ENCODE measurements at regions not wholly inside any gene's neighbourhood (a gene's known extent, or its start where the extent isn't known, plus 50 kb on each side); places are given as distances from the start of the nearest gene placed in this dataset.

DNA sequence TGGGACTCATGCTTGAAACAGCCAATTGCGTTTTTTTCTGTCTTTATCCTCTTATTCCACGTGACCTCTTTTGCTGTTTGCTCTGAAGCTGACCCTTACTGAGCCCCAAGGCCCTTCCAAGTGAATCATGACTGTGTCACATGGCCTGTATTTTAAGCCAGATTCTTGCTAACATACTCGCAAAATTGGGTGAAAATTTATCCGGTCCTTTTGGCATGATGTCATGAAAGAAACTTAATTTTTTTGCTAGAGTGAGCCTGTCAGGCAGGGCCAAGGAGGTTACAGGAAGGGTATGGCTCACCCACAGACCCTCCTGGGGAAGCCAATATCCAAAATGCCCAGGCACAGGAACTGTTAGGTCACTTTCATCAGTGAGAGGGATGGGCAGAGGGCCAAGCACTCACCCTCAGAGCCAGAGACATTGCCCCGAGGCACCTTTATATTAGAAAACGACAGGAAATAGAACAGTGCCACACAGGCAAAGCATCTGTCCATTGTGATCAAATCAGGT lies 296.7 kb downstream of the CDH26 start:
- no peak for FAIRE-seq
- Histone ChIP-seq H3K9me3 (no peaks in the 10 kb centered on the region), H3K4me3 (no peak overlapping the region), H3K27ac (no peak overlapping the region), H3K4me1 (no peaks in the 10 kb centered on the region; the same call in 2 of the 3 replicates), H3K4me2 (peak overlapping the region; percentile 23; the same call in 1 of the 3 replicates)
- no peak for ATAC-seq
- ChIA-PET CTCF (interaction anchor here (3.1 kb wide), 1 partner anchor 44 kb away, joined by 10 read pairs; no protein-coding TSS in a partner anchor), POLR2A (interaction anchor here (0.6 kb wide), 1 partner anchor 9 kb away, joined by 6 read pairs; no protein-coding TSS in a partner anchor)
- TF ChIP-seq HOXB5 (CRISPR knock-in tag; IDR thresholded peaks at IDR 0.05): no peak
- TF ChIP-seq, protein P1, sequence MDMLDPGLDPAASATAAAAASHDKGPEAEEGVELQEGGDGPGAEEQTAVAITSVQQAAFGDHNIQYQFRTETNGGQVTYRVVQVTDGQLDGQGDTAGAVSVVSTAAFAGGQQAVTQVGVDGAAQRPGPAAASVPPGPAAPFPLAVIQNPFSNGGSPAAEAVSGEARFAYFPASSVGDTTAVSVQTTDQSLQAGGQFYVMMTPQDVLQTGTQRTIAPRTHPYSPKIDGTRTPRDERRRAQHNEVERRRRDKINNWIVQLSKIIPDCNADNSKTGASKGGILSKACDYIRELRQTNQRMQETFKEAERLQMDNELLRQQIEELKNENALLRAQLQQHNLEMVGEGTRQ (IDR thresholded peaks at IDR 0.05): peak; percentile 55
- DNase-seq (ENCODE audit: low read depth in 1 of 2, low spot score in 1 of 2): no peak
- WGBS (ENCODE audit: missing lambda C conversion rate): 5% methylated on average over 6 of the region's 6 CpGs

DNA sequence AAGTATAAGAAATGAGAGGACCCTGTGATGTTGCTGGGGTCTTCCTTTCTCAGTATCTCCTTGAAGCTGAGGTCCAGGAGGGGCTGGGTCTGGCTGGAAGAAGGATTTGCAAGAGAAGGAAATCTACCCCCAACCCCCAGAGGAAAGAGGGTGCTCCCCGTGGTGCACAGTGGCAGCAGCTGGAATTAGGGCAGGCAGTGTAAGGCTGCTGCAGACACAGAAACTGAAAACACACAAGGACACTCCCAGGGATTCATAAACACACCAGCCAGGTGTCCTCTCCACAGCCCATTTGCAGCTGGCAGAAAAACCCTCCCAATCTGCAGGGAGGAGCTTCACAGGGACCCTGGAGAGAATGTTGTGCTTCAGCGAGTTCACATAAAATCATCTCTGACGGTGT lies 297.2 kb downstream of the CDH26 start:
- H3K4me1 ChIP-seq: no peaks in the 10 kb centered on the region
- TF ChIP-seq MAFK (IDR thresholded peaks at IDR 0.05; ENCODE audit: partially characterized antibody): no peak
- no peak for TF ChIP-seq TFCP2L1 (CRISPR knock-in tag; IDR thresholded peaks at IDR 0.05)
- TF ChIP-seq, protein P2, sequence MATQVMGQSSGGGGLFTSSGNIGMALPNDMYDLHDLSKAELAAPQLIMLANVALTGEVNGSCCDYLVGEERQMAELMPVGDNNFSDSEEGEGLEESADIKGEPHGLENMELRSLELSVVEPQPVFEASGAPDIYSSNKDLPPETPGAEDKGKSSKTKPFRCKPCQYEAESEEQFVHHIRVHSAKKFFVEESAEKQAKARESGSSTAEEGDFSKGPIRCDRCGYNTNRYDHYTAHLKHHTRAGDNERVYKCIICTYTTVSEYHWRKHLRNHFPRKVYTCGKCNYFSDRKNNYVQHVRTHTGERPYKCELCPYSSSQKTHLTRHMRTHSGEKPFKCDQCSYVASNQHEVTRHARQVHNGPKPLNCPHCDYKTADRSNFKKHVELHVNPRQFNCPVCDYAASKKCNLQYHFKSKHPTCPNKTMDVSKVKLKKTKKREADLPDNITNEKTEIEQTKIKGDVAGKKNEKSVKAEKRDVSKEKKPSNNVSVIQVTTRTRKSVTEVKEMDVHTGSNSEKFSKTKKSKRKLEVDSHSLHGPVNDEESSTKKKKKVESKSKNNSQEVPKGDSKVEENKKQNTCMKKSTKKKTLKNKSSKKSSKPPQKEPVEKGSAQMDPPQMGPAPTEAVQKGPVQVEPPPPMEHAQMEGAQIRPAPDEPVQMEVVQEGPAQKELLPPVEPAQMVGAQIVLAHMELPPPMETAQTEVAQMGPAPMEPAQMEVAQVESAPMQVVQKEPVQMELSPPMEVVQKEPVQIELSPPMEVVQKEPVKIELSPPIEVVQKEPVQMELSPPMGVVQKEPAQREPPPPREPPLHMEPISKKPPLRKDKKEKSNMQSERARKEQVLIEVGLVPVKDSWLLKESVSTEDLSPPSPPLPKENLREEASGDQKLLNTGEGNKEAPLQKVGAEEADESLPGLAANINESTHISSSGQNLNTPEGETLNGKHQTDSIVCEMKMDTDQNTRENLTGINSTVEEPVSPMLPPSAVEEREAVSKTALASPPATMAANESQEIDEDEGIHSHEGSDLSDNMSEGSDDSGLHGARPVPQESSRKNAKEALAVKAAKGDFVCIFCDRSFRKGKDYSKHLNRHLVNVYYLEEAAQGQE (IDR thresholded peaks at IDR 0.05): no peak
- TF ChIP-seq FOXS1 (CRISPR knock-in tag; IDR thresholded peaks at IDR 0.05): no peak
- no peak for TF ChIP-seq JUN (IDR thresholded peaks at IDR 0.05)
- TF ChIP-seq CBX2 (IDR thresholded peaks at IDR 0.05; ENCODE audit: borderline replicate concordance, low read depth): no peak
- TF ChIP-seq ZSCAN20 (CRISPR knock-in tag; IDR thresholded peaks at IDR 0.05): no peak
- WGBS (ENCODE audit: missing lambda C conversion rate): 7% methylated on average over 3 of the region's 3 CpGs
- POLR2A ChIA-PET: no interaction called here
- CTCF ChIA-PET: interaction anchor here (1.4 to 2.0 kb wide), 2 partner anchors 10 to 973 kb away, joined by 3 to 11 read pairs; no protein-coding TSS in a partner anchor
- no peak overlapping the region for H3K4me3 ChIP-seq
- DNase-seq (ENCODE audit: low read depth in 1 of 2, low spot score in 1 of 2) (no peak), FAIRE-seq (no peak), ATAC-seq (no peak)
- H3K27ac ChIP-seq: no peak overlapping the region
- no peaks in the 10 kb centered on the region for H3K9me3 ChIP-seq
- no peak overlapping the region for H3K4me2 ChIP-seq

DNA sequence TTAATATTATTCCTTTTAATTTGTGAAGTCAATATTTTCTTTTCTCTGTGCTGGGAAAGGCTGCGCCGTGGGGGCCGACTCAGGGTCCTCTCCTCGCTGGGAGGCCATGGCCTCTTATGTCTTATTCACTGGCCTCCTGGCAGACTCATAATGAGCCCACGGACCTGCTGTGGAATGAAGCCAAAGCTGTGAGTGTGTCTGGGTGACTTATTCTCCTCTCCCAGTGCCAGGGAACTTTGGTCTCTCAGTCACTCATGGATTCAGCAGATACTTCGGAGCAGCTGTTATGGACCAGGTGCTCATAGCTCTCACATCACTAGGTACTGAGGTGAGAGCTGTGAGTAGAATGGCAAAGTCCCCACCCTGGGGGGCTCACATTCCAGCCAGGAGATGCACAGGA lies 297.6 kb downstream of the CDH26 start:
- Histone ChIP-seq H3K4me2 (no peak overlapping the region), H3K4me1 (no peaks in the 10 kb centered on the region), H3K27ac (no peak overlapping the region), H3K9me3 (no peaks in the 10 kb centered on the region), H3K4me3 (no peak overlapping the region)
- WGBS (ENCODE audit: missing lambda C conversion rate): 36% methylated on average over 5 of the region's 6 CpGs
- TF ChIP-seq FOSB (CRISPR knock-in tag; IDR thresholded peaks at IDR 0.05) (no peak), CEBPB (IDR thresholded peaks at IDR 0.05) (no peak), KDM5A (IDR thresholded peaks at IDR 0.05) (no peak), HOXB13 (CRISPR knock-in tag; IDR thresholded peaks at IDR 0.05; ENCODE audit: low read depth) (no peak), TP53 (CRISPR knock-in tag; IDR thresholded peaks at IDR 0.05) (no peak)
- ChIA-PET POLR2A (no interaction called here), CTCF (interaction anchor here (1.0 to 2.0 kb wide), 3 partner anchors 9 to 973 kb away, joined by 3 to 11 read pairs (median 3); no protein-coding TSS in a partner anchor)
- no peak for ATAC-seq
- FAIRE-seq: no peak
- no peak for DNase-seq (ENCODE audit: low read depth in 1 of 2, low spot score in 1 of 2)

DNA sequence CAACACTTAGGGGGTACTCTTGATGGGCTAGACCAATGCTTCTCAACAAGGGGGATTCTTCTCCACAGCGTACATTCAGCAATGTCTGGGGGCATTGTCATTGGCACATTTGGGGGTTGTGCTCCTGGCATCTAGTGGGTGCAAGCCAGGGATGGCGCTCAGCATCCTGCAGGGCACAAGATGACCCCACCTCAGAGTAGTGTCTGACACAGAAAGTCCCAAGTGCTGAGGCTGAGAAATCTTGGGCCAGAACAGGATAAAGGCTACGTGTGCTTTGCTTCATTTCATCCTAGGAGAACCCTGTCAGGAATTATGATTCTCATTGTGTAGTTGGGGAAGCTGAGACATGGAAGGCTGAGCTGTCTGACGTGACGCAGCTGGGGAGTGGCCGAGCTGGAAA lies 298.6 kb downstream of the CDH26 start:
- ChIA-PET CTCF (interaction anchor here (1.0 to 2.0 kb wide), 3 partner anchors 9 to 972 kb away, joined by 3 to 11 read pairs (median 3); no protein-coding TSS in a partner anchor), POLR2A (no interaction called here)
- no peak for DNase-seq (ENCODE audit: low read depth in 1 of 2, low spot score in 1 of 2)
- no peak overlapping the region for H3K4me2 ChIP-seq
- 6% methylated on average over 6 of the region's 6 CpGs for WGBS (ENCODE audit: missing lambda C conversion rate)
- TF ChIP-seq ZSCAN20 (CRISPR knock-in tag; IDR thresholded peaks at IDR 0.05): no peak
- TF ChIP-seq ZFP36 (IDR thresholded peaks at IDR 0.05; ENCODE audit: borderline replicate concordance, partially characterized antibody): no peak
- no peak for TF ChIP-seq JUNB (IDR thresholded peaks at IDR 0.05)
- TF ChIP-seq TP53 (CRISPR knock-in tag; IDR thresholded peaks at IDR 0.05): no peak
- TF ChIP-seq, protein P3, sequence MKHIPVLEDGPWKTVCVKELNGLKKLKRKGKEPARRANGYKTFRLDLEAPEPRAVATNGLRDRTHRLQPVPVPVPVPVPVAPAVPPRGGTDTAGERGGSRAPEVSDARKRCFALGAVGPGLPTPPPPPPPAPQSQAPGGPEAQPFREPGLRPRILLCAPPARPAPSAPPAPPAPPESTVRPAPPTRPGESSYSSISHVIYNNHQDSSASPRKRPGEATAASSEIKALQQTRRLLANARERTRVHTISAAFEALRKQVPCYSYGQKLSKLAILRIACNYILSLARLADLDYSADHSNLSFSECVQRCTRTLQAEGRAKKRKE (CRISPR knock-in tag; IDR thresholded peaks at IDR 0.05; ENCODE audit: low read depth): no peak
- TF ChIP-seq, protein P2 (IDR thresholded peaks at IDR 0.05): no peak
- no peak for TF ChIP-seq KDM5A (IDR thresholded peaks at IDR 0.05)
- TF ChIP-seq, protein P4, sequence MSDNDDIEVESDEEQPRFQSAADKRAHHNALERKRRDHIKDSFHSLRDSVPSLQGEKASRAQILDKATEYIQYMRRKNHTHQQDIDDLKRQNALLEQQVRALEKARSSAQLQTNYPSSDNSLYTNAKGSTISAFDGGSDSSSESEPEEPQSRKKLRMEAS (IDR thresholded peaks at IDR 0.05): no peak
- TF ChIP-seq PHF8 (IDR thresholded peaks at IDR 0.05; ENCODE audit: borderline replicate concordance, low read depth): no peak
- no peak for TF ChIP-seq MAFK (IDR thresholded peaks at IDR 0.05; ENCODE audit: partially characterized antibody)
- H3K9me3 ChIP-seq: no peaks in the 10 kb centered on the region
- no peak for FAIRE-seq
- ATAC-seq: no peak
- H3K4me3 ChIP-seq: no peak overlapping the region
- H3K4me1 ChIP-seq: no peaks in the 10 kb centered on the region
- H3K27ac ChIP-seq: no peak overlapping the region
